Smooth muscle cell (in vitro differentiated cells): ENCODE measurements at regions not wholly inside any gene's neighbourhood (a gene's known extent, or its start where the extent isn't known, plus 50 kb on each side); places are given as distances from the start of the nearest gene placed in this dataset.

Experiments used
- DNase-seq: peaks from one replicate; lab custom pipeline; 2025; ENCODE audit not compliant: unreplicated experiment; lab: John Stamatoyannopoulos, UW
- H2AFZ ChIP-seq: fragments of 200-600 bp; sonication (generic); 2 replicates; pipeline ENCODE4 v1.6.0; 2016; ENCODE audit warnings: antibody characterized with exemption, low read depth, mild to moderate bottlenecking
- H3F3A ChIP-seq: fragments of 200-600 bp; sonication (generic); 2 replicates; pipeline ENCODE4 v1.6.0; 2017; ENCODE audit warnings: antibody characterized with exemption, low read depth
- H3K27ac ChIP-seq: fragments of 200-600 bp; sonication (generic); 2 replicates; pipeline ENCODE4 v1.5.1; 2016; ENCODE audit warnings: low read depth, mild to moderate bottlenecking
- H3K27me3 ChIP-seq: fragments of 200-600 bp; sonication (generic); 2 replicates; pipeline ENCODE4 v1.6.1; 2016; ENCODE audit warnings: low read depth, mild to moderate bottlenecking
- H3K36me3 ChIP-seq: fragments of 200-600 bp; sonication (generic); 2 replicates; pipeline ENCODE4 v1.5.1; 2016; ENCODE audit warnings: low read depth
- H3K4me1 ChIP-seq: fragments of 200-600 bp; sonication (generic); 2 replicates; pipeline ENCODE4 v1.5.1; 2016; ENCODE audit warnings: low read depth
- H3K4me2 ChIP-seq: fragments of 200-600 bp; sonication (generic); 2 replicates; pipeline ENCODE4 v1.6.0; 2016; ENCODE audit warnings: mild to moderate bottlenecking
- H3K4me3 ChIP-seq: fragments of 200-600 bp; sonication (generic); 2 replicates; pipeline ENCODE4 v1.5.1; 2016; ENCODE audit warnings: mild to moderate bottlenecking
- H3K79me2 ChIP-seq: fragments of 200-600 bp; sonication (generic); 2 replicates; pipeline ENCODE4 v1.6.0; 2016; ENCODE audit warnings: low read depth, mild to moderate bottlenecking
- H3K9ac ChIP-seq: fragments of 200-600 bp; sonication (generic); 2 replicates; pipeline ENCODE4 v1.6.0; 2016; ENCODE audit warnings: low read depth
- H3K9me3 ChIP-seq: fragments of 200-600 bp; sonication (generic); replicated peaks from 2 replicates; pipeline ENCODE4 v1.5.1; 2016; ENCODE audit warnings: low read depth
- H4K20me1 ChIP-seq: fragments of 200-600 bp; sonication (generic); 2 replicates; pipeline ENCODE4 v1.6.0; 2016; ENCODE audit warnings: low read depth
- WGBS: methylation state at CpG from one replicate; pipeline ENCODE4 v1.1.7; 2016; ENCODE audit warnings: low lambda C conversion rate; 5-methylcytosine and 5-hydroxymethylcytosine counted together
- TF ChIP-seq, protein P1 (sequence below): fragments of 200-600 bp; sonication (generic); IDR thresholded peaks from 2 replicates; pipeline ENCODE4 v1.5.1; 2017; ENCODE audit warnings: borderline replicate concordance, mild to moderate bottlenecking, antibody characterized with exemption; ENCODE audit not compliant: insufficient read depth, poor library complexity, severe bottlenecking

DNA sequence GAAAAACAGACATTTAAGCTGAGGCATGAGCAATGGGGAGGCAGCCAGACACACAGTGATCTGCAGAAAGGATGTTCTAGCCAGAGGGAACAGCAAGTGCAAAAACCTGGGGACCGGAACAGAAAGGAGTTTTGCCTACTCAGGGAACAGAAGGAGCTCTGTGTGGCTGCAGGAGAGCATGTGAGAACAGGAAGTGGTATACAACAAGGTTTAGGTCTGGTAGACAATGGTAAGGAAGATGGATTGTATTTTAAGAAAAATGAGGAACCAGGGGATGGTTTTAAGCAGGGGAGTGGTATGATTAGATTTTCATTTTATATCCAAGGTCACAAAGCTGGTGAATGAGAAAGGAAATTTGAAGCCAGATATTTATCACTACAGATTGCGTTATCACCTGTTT is 157.5 kb downstream of the UNC5CL start:
- 91% methylated on average over 2 of the region's 2 CpGs for WGBS
- Histone ChIP-seq H3K79me2 (no peaks in the 10 kb centered on the region), H3K27me3 (peaks cover 2% of the 10 kb centered on the region), H3K9me3 (no peaks in the 10 kb centered on the region), H2AFZ (no peak overlapping the region), H3K9ac (no peak overlapping the region), H4K20me1 (no peaks in the 10 kb centered on the region), H3K4me2 (no peak overlapping the region), H3K36me3 (no peaks in the 10 kb centered on the region), H3K27ac (no peak overlapping the region), H3F3A (no peaks in the 10 kb centered on the region), H3K4me3 (no peak overlapping the region), H3K4me1 (no peaks in the 10 kb centered on the region)
- DNase-seq, result no peak
- TF ChIP-seq, protein P1, sequence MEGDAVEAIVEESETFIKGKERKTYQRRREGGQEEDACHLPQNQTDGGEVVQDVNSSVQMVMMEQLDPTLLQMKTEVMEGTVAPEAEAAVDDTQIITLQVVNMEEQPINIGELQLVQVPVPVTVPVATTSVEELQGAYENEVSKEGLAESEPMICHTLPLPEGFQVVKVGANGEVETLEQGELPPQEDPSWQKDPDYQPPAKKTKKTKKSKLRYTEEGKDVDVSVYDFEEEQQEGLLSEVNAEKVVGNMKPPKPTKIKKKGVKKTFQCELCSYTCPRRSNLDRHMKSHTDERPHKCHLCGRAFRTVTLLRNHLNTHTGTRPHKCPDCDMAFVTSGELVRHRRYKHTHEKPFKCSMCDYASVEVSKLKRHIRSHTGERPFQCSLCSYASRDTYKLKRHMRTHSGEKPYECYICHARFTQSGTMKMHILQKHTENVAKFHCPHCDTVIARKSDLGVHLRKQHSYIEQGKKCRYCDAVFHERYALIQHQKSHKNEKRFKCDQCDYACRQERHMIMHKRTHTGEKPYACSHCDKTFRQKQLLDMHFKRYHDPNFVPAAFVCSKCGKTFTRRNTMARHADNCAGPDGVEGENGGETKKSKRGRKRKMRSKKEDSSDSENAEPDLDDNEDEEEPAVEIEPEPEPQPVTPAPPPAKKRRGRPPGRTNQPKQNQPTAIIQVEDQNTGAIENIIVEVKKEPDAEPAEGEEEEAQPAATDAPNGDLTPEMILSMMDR, result no peak

GRCh38 chr6:40880906-40881305 is 158.1 kb downstream of the UNC5CL start:
- TF ChIP-seq, protein P1, result no peak
- no peak overlapping the region for H3K4me2 ChIP-seq
- H3K36me3 ChIP-seq, result no peaks in the 10 kb centered on the region
- H4K20me1 ChIP-seq, result no peaks in the 10 kb centered on the region
- H3K9ac ChIP-seq, result no peak overlapping the region
- no peaks in the 10 kb centered on the region for H3K79me2 ChIP-seq
- no peak overlapping the region for H3K27ac ChIP-seq
- H3K4me3 ChIP-seq, result no peak overlapping the region
- no peaks in the 10 kb centered on the region for H3F3A ChIP-seq
- no peak overlapping the region for H2AFZ ChIP-seq
- H3K27me3 ChIP-seq, result peaks cover 8% of the 10 kb centered on the region
- no peaks in the 10 kb centered on the region for H3K9me3 ChIP-seq
- no peak for DNase-seq
- H3K4me1 ChIP-seq, result no peaks in the 10 kb centered on the region
- 96% methylated on average over 2 of the region's 2 CpGs for WGBS

GRCh38 chr6:40879169-40879568 is 159.9 kb downstream of the UNC5CL start:
- Histone ChIP-seq H3K9ac (no peak overlapping the region), H3K79me2 (no peaks in the 10 kb centered on the region), H3K27me3 (peaks cover 25% of the 10 kb centered on the region), H3K27ac (no peak overlapping the region), H2AFZ (no peak overlapping the region), H3K36me3 (no peaks in the 10 kb centered on the region), H3K4me1 (no peaks in the 10 kb centered on the region), H3K9me3 (no peaks in the 10 kb centered on the region), H4K20me1 (no peaks in the 10 kb centered on the region), H3K4me2 (no peak overlapping the region), H3K4me3 (no peak overlapping the region), H3F3A (no peaks in the 10 kb centered on the region)
- WGBS, result 90% methylated on average over 2 of the region's 2 CpGs
- DNase-seq, result no peak
- TF ChIP-seq, protein P1, result no peak

DNA sequence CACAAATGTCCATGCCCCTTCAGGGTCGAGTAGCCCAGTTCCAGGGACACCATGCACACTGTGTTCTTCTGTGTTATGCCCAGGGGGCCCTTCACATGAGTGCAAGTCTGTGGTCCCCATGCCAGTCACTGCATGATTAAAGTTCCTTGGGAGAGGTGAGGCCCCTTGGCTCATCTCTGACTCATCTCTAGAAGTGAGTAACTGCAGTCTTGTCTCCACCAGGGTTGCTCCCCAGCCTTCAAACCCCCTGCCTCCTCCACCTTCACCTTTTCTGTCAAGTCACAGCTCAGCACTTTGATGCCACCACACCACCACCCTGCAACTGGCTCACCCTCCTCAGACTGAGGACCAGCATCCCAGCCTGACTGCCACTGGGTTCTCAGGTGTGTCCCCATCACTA is 161.7 kb downstream of the UNC5CL start:
- H3K9me3 ChIP-seq, result no peaks in the 10 kb centered on the region
- no peaks in the 10 kb centered on the region for H3K4me1 ChIP-seq
- peaks cover 33% of the 10 kb centered on the region for H3K27me3 ChIP-seq
- 64% methylated on average over 1 of the region's 1 CpG for WGBS
- H4K20me1 ChIP-seq, result no peaks in the 10 kb centered on the region
- H3F3A ChIP-seq, result no peaks in the 10 kb centered on the region
- TF ChIP-seq, protein P1, result no peak
- H3K4me2 ChIP-seq, result no peak overlapping the region
- no peak overlapping the region for H3K4me3 ChIP-seq
- no peak for DNase-seq
- no peaks in the 10 kb centered on the region for H3K36me3 ChIP-seq
- H3K27ac ChIP-seq, result no peak overlapping the region
- no peaks in the 10 kb centered on the region for H3K79me2 ChIP-seq
- no peak overlapping the region for H2AFZ ChIP-seq
- H3K9ac ChIP-seq, result no peak overlapping the region
